Keratinocyte (primary cell): ENCODE measurements at regions not wholly inside any gene's neighbourhood (a gene's known extent, or its start where the extent isn't known, plus 50 kb on each side); places are given as distances from the start of the nearest gene placed in this dataset.

Experiments used
- DNase-seq: peaks from one replicate; pipeline ENCODE4 v3.0.0-alpha.2; 2011; ENCODE audit warnings: low read depth, missing footprints, low spot score
- FAIRE-seq: peaks from 2 replicates; lab custom pipeline; 2011; peaks lifted over from hg19 to GRCh38; lab: Jason Lieb, UNC
- H2AFZ ChIP-seq: 2 replicates; pipeline ENCODE4 v1.6.0; 2012; ENCODE audit warnings: low read length, control low read depth, inconsistent platforms; ENCODE audit not compliant: control insufficient read depth
- H3K27ac ChIP-seq: 2 replicates; pipeline ENCODE4 v1.5.1; 2011; ENCODE audit warnings: low read length; ENCODE audit not compliant: control insufficient read depth, insufficient read depth
- H3K27me3 ChIP-seq: 3 replicates; pipeline ENCODE4 v1.6.0; 2011; ENCODE audit warnings: low read length; ENCODE audit not compliant: control insufficient read depth, insufficient read depth; ENCODE audit errors: extremely low read depth
- H3K36me3 ChIP-seq, 2 experiments: 2 replicates in 1 of 2; 3 replicates in 1 of 2; pipeline ENCODE4 v1.5.1; 2011; ENCODE audit warnings: low read length in 2 of 2, mild to moderate bottlenecking in 1 of 2; ENCODE audit not compliant: control insufficient read depth in 2 of 2, insufficient read depth in 2 of 2; ENCODE audit errors: extremely low read depth in 1 of 2
- H3K4me1 ChIP-seq: 3 replicates; pipeline ENCODE4 v1.5.1; 2011; ENCODE audit warnings: low read length; ENCODE audit not compliant: control insufficient read depth, insufficient read depth; ENCODE audit errors: extremely low read depth
- H3K4me2 ChIP-seq: 3 replicates; pipeline ENCODE4 v1.6.0; 2011; ENCODE audit warnings: low read depth, low read length; ENCODE audit not compliant: control insufficient read depth, insufficient read depth; ENCODE audit errors: extremely low read depth
- H3K4me3 ChIP-seq, 3 experiments: fragments of 200-600 bp in 1 of 3; sonication (generic) in 1 of 3; 2 replicates in 2 of 3; 3 replicates in 1 of 3; pipeline ENCODE4 v1.5.1; 2011 to 2016; ENCODE audit warnings: low read length in 3 of 3, mild to moderate bottlenecking in 3 of 3, control low read depth in 2 of 3, inconsistent platforms in 1 of 3, low read depth in 1 of 3, mixed read lengths in 1 of 3, mixed run types in 1 of 3, moderate library complexity in 1 of 3; ENCODE audit not compliant: control insufficient read depth in 2 of 3, insufficient read depth in 2 of 3; ENCODE audit errors: extremely low read depth in 1 of 3
- H3K79me2 ChIP-seq: 2 replicates; pipeline ENCODE4 v1.6.0; 2012; ENCODE audit warnings: low read length; ENCODE audit not compliant: control insufficient read depth, insufficient read depth
- H3K9ac ChIP-seq: 3 replicates; pipeline ENCODE4 v1.6.0; 2011; ENCODE audit warnings: low read length; ENCODE audit not compliant: control insufficient read depth, insufficient read depth; ENCODE audit errors: extremely low read depth
- H3K9me1 ChIP-seq: 3 replicates; pipeline ENCODE4 v1.6.0; 2011; ENCODE audit warnings: low read length; ENCODE audit not compliant: control insufficient read depth, insufficient read depth; ENCODE audit errors: extremely low read depth
- H3K9me3 ChIP-seq: 2 replicates; pipeline ENCODE4 v1.5.1; 2012; ENCODE audit warnings: low read depth, low read length; ENCODE audit not compliant: control insufficient read depth
- H4K20me1 ChIP-seq: 3 replicates; pipeline ENCODE4 v1.6.0; 2011; ENCODE audit warnings: low read length; ENCODE audit not compliant: control insufficient read depth, insufficient read depth; ENCODE audit errors: extremely low read depth
- EZH2 ChIP-seq: IDR thresholded peaks from one replicate; pipeline ENCODE4 v1.6.1; 2012; ENCODE audit warnings: inconsistent platforms, mild to moderate bottlenecking, low read length, moderate library complexity
- dilution Hi-C: fragments of 300-500 bp; cut with MboI; formaldehyde crosslinking; loops from one replicate; pipeline ENCODE4 v1.7.0; 2020; ENCODE audit warnings: low sequenced_read_pairs; ENCODE audit not compliant: extremely low pct_ligation_motif_present
- TF ChIP-seq, protein P1 (sequence below), 3 experiments: IDR thresholded peaks in 1 of 3; conservative IDR thresholded peaks in 1 of 3; optimal IDR thresholded peaks in 1 of 3; 2 replicates in 2 of 3; 3 replicates in 1 of 3; pipeline versions ENCODE3 to v1.5.1; 2011; ENCODE audit warnings: low read length in 3 of 3, mild to moderate bottlenecking in 3 of 3, moderate library complexity in 2 of 3, control low read depth in 1 of 3, inconsistent platforms in 1 of 3; ENCODE audit not compliant: insufficient read depth in 2 of 3; ENCODE audit errors: extremely low read depth in 1 of 3

DNA sequence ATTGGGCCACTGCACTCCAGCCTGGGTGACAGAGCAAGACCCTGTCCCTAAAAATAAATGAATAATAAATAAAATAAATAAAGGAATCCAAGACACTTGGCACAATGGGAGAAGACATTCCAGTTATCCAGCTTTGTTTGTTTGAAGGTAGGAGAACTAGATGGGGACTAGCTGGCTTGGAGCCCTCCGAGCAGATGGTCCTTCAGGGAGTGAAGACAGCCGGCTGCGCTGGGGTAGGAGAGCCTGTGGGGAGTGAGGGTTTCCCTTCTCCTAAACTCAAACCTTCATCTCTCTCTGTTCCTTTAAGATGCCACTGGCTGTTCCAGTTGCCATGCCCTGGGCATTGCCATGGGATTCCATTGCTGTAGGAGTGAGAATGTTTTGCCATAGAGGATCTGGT is 120.6 kb downstream of the NAV1 start:
- Histone ChIP-seq H3K4me1 (no peaks in the 10 kb centered on the region), H3K79me2 (no peaks in the 10 kb centered on the region), H3K4me2 (no peak overlapping the region), H3K36me3 (no peaks in the 10 kb centered on the region), H3K27me3 (no peaks in the 10 kb centered on the region), H3K9me3 (no peaks in the 10 kb centered on the region), H2AFZ (no peak overlapping the region), H3K9ac (no peak overlapping the region), H3K27ac (no peak overlapping the region), H3K9me1 (no peaks in the 10 kb centered on the region), H3K4me3 (no peak overlapping the region), H4K20me1 (peaks cover 3% of the 10 kb centered on the region)
- TF ChIP-seq EZH2 = no peak
- TF ChIP-seq, protein P1, sequence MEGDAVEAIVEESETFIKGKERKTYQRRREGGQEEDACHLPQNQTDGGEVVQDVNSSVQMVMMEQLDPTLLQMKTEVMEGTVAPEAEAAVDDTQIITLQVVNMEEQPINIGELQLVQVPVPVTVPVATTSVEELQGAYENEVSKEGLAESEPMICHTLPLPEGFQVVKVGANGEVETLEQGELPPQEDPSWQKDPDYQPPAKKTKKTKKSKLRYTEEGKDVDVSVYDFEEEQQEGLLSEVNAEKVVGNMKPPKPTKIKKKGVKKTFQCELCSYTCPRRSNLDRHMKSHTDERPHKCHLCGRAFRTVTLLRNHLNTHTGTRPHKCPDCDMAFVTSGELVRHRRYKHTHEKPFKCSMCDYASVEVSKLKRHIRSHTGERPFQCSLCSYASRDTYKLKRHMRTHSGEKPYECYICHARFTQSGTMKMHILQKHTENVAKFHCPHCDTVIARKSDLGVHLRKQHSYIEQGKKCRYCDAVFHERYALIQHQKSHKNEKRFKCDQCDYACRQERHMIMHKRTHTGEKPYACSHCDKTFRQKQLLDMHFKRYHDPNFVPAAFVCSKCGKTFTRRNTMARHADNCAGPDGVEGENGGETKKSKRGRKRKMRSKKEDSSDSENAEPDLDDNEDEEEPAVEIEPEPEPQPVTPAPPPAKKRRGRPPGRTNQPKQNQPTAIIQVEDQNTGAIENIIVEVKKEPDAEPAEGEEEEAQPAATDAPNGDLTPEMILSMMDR (optimal IDR thresholded peaks at IDR 0.05 in 1 of 3, IDR thresholded peaks at IDR 0.05 in 1 of 3, conservative IDR thresholded peaks at IDR 0.05 in 1 of 3; ENCODE audit: extremely low read depth in 1 of 3, insufficient read depth in 2 of 3, low read length in 3 of 3) = no peak
- FAIRE-seq (no peak), DNase-seq (no peak)
- dilution Hi-C loops = no loop called here

DNA sequence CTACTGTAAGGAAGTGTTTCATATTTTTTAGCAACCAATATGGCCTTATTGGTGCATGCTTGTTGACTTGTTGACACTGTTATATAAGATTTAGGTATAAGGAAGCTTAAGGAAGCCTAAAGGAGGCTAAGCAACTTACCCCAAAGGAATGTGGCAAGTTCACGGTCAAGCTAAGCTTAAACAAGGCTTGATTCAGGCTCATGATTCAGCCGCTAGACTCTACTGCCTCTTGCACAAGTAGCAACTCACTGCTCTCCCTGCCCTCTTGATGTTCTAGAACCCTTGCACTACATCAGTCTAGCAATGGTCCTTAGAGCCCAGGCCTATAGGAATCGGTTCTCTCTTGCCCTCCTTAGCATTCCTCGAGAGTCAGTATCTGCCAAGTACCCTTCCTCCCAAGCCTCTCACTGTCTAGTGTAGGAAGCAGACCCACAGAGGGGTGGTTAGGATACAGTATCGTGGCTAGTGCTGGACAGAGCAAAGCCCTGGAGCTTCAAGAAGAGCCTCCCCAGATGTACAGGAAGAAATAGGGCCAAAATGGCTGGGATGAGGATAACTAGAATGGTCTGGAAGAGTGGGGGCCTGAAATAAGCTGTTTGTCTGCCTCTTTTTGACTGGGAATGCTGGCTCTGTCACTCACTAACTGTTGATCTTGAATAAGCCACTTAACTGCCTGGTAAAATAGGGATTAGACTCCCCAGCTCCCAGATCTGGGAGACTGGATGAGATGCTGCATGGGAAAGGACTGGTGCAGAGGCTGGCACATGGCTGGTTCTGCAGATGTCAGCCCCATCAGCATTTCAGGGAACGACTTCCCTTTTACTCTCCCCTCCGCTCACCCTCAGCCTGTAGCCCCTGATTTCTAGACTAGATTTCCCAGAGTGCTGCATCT is 122.2 kb downstream of the NAV1 start:
- H2AFZ ChIP-seq = no peak overlapping the region
- no peaks in the 10 kb centered on the region for H3K79me2 ChIP-seq
- no peaks in the 10 kb centered on the region for H3K9me3 ChIP-seq
- H3K36me3 ChIP-seq = no peaks in the 10 kb centered on the region
- TF ChIP-seq, protein P1 (optimal IDR thresholded peaks at IDR 0.05 in 1 of 3, IDR thresholded peaks at IDR 0.05 in 1 of 3, conservative IDR thresholded peaks at IDR 0.05 in 1 of 3; ENCODE audit: extremely low read depth in 1 of 3, insufficient read depth in 2 of 3, low read length in 3 of 3) = no peak
- TF ChIP-seq EZH2 = no peak
- no peaks in the 10 kb centered on the region for H3K27me3 ChIP-seq
- H3K27ac ChIP-seq = no peak overlapping the region
- no peak overlapping the region for H3K4me2 ChIP-seq
- dilution Hi-C loops = no loop called here
- DNase-seq (no peak), FAIRE-seq (no peak)
- H3K4me1 ChIP-seq = no peaks in the 10 kb centered on the region
- H4K20me1 ChIP-seq = peaks cover 3% of the 10 kb centered on the region
- H3K4me3 ChIP-seq = no peak overlapping the region
- H3K9ac ChIP-seq = no peak overlapping the region
- H3K9me1 ChIP-seq = no peaks in the 10 kb centered on the region
